Epidermal melanocyte (primary cell): ENCODE measurements at regions not wholly inside any gene's neighbourhood (a gene's known extent, or its start where the extent isn't known, plus 50 kb on each side); places are given as distances from the start of the nearest gene placed in this dataset.
"Not testable (repeated sequence)": the region's sequence is repeated elsewhere in the genome, so short reads cannot be mapped to it uniquely, and the experiment has no call there.

ENCODE experiments used
- DNase-seq: peaks from one replicate; pipeline ENCODE4 v3.0.0; 2011; ENCODE audit warnings: low spot score; ENCODE audit not compliant: insufficient read length

GRCh38 chr9:90485028-90485427, 157.6 kb downstream of the DIRAS2 start:
- DNase-seq = no peak

GRCh38 chr9:90489066-90489465, 153.6 kb downstream of the DIRAS2 start:
- DNase-seq = no peak

DNA sequence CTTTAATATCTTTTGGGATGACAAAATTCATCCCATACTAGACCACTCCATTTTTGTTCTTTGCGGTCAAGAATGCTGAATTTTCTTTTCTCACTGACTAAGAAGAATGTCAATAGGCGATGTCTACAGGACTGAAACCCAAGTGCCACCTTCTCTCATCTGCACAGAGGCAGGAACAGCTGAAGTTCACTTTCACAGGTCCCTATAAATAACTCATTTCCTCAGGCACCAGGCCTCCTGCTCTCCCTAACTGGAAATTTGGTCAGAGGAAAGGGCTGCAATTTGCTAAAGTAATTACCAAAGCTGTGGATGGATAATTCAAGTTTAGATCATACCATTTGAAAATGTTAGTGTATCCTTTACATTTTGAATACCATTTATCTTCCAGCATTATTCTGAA, 142.9 kb downstream of the DIRAS2 start:
- DNase-seq = no peak

GRCh38 chr9:90502134-90502533, 140.5 kb downstream of the DIRAS2 start:
- DNase-seq = no peak

GRCh38 chr9:90504486-90504885, 138.1 kb downstream of the DIRAS2 start:
- no peak for DNase-seq

DNA sequence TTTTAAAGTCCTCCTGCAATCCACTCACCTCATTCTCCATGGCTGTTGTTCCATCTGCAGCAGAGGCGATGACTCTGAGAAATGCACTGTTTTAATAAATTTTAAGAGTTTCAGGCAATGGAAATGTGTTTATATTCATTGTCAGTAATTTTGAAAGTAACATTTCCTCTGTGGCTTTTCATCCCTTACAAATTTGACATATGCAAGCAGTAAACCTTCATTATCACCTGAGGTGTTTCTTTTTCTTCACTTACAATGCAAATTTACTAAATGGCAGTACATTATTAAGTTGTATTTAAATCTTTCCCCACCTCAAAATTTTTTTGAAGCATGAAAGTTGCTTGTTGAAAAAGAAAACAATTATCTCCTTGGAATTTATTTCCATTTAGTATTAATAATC, 136.9 kb downstream of the DIRAS2 start:
- DNase-seq = no peak

GRCh38 chr9:90506402-90506801, 136.2 kb downstream of the DIRAS2 start:
- DNase-seq = not testable (repeated sequence)

DNA sequence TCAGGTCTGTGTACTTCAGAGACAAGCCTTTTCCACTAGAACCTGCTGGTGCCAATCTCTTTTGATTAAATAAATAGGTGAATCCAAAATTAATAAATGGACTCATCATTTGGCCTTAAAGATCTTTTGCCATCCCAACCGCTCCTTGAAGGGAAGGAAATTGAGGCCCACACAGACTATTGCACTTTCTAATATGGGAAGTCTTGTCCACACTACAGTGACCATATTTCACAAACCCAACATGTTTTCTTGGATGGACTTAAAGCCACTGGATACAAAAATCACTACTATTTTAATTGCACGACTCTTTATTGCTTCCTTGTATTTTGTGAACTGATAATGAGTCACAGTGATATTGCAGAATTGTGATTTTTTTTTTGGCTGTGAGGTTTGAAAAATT, 135.0 kb downstream of the DIRAS2 start:
- no peak for DNase-seq

- no peak for DNase-seq
These were observed 133.7 kb downstream of the DIRAS2 start for GRCh38 chr9:90508940-90509339.

- DNase-seq = no peak
These were observed 130.9 kb downstream of the DIRAS2 start for GRCh38 chr9:90511711-90512110.

DNA sequence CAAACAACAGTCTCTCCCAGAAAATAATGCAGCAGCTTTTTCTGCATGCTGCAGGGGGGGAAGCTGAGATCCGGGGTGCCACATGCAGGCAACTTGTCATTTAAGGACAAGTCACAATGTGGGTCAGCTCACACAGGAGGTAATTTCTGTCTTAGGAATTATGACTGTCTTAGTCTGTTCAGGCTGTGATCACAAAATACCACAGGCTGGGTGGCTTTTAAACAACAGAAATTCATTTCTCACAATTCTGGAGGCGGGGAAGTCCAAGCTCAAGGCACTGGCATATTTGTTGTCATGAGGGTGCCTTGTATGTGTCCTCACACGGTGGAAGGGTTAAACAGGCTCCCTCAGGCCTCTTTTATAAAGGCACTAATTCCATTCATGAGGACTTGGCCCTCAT, 127.7 kb downstream of the DIRAS2 start:
- no peak for DNase-seq

DNA sequence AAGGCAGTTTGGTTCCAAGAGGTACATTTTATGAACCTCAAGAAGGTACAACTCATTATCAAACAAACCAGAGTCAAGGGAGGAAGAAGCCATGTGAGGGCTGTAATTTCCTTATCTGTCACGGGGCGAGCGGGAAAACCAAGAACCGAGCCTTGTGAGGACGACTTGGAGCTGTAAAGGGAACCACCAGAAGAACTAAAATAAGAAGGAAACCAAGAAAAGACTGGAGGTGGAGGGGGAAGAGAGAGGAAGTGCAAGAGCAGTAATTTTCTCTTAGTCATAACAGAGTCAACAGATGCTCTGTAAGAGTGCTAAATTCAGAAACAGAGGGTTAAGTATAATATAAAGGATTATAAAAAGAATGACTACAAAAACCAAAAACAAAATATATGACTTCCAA, 127.1 kb downstream of the DIRAS2 start:
- DNase-seq = no peak

DNA sequence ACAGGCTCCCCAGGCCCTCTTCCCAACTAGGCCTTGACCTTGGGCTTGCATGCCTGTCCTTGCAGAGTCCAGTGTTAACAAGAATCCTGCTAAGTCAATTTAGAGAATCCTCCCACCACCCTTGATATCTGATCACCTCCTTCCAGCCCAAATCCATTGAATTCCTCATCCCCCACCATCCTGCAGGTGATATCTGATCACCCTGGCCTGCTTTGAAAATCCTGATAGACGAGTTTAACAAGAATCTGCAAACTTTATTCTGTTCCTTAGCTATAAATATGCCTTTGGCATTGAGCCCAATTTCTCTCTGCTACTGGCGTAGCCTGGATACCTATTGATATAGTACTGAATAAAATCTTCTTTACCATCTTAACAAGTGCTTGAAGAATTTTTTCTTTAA, 125.5 kb downstream of the DIRAS2 start:
- DNase-seq = no peak

DNA sequence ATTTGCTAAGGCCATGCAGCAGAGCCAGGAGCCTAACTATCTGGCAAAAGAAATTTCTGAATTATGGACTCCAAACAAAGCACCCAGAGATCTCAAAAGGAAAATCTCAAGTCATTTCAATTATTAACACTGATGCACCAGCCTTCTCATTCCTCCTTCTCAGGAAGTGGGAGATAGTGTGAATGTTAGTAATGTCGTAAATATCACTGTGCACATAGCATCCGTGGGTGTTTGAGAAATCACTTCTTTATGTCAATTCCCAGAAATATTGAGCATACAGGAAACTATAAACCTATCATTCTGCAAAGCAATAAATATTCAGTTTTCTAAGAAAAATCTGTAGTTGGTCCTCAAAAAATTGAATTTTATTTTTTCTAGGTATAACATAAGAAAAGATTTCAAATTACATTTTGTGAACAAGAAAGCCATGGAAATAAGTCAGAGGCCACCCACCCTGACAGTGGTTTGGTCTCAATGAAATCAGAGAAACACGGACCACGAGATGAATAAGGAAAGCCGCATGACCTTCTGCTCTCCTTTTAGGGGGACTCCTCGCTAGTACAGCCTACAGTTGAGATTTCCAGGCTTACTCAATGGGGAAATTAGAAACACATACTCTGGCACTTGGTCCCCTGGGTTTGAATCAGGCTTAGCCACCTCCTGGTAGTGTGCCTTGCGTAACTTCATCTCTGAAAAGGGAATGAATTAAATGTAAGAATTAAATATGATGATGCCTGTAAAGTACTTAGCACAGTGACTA, 120.6 kb downstream of the DIRAS2 start:
- no peak for DNase-seq

GRCh38 chr9:90523958-90524357, 118.7 kb downstream of the DIRAS2 start:
- DNase-seq = no peak

GRCh38 chr9:90526386-90526785, 116.2 kb downstream of the DIRAS2 start:
- no peak for DNase-seq

DNA sequence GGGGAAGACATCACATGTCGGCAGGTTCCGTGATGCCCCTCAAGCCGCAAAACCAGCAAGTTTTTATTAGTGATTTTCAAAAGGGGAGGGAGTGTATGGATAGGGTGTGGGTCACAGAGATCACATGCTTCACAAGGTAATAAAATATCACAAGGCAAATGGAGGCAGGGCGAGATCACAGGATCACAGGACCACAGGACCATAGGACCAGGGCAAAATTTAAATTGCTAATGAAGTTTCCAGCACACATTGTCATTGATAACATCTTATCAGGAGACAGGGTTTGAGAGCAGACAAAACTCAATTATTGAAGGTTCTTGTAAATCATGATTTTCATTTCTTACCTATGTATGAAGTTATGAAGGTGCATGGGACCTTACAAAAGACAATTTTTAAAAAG, 106.5 kb downstream of the DIRAS2 start:
- DNase-seq = not testable (repeated sequence)

DNA sequence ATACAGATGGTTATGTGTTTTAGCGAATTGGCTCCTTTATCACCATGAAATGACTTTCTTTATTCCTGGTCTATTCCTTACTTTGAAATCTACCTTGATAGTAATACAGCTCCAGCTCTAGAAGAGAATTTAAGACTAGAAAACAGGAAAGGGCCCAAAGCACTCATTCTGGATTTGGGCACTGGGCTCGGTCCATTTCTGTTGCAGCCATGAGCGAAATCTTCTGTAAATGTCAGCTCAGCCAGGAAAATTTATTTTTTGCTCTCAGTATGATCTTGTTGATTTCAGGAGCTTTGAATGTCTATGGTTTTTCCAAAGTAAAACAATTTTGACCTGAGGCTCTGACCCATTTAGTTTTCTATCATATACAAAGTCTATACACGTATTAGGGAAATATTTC, 104.1 kb downstream of the DIRAS2 start:
- DNase-seq = no peak

GRCh38 chr9:90539286-90539685, 103.3 kb downstream of the DIRAS2 start:
- DNase-seq = no peak

DNA sequence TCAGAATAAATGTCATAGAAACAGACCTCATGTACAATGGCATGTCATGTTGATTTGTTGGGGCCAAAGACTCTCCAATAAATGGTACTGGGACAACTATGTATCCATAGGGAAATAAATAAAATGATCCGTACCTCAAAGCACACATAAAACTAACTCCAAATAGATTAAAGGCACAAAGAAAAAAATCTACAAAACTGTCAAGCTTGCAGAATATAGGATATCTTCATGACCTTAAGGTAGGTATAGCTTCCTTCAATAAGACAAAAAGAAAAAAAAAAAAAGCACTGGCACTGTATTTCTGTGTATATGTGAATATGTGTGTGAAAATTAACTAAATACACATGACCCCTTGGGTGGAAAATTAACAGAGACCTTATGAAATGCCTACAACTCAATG, 101.9 kb downstream of the DIRAS2 start:
- DNase-seq = no peak

- no peak for DNase-seq
These were observed 98.1 kb downstream of the DIRAS2 start for GRCh38 chr9:90544488-90544887.

GRCh38 chr9:90546200-90546599, 96.4 kb downstream of the DIRAS2 start:
- no peak for DNase-seq

- no peak for DNase-seq
These were observed 94.7 kb downstream of the DIRAS2 start for GRCh38 chr9:90547896-90548295.

DNA sequence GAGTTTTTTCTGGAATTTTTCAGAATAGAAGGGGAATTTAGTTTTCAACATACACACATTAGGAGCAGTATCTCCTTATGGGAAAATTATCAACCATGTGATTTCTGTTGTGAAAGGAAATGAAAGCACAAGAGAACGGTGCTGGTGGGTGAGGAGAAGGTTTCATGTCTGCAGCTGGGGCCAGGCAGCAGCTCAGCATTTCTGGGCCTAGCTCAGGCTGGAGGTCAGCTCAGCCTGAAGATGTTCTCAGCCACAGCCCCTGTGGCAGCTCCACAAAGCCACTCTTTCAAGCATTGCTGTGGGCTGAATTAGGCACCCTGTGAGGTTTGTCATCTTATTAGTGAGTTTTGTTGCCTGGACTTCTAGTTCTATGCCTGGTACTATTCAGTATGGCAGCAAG, 90.3 kb downstream of the DIRAS2 start:
- no peak for DNase-seq
